WTC11 (cell line): ENCODE measurements at regions not wholly inside any gene's neighbourhood (a gene's known extent, or its start where the extent isn't known, plus 50 kb on each side); places are given as distances from the start of the nearest gene placed in this dataset.

ENCODE experiments used
- ATAC-seq: fragments of 200-7000 bp; cut with Tn5 transposase; 2 replicates; pipeline ENCODE4 v1.10.0; 2021; ENCODE audit warnings: mild to moderate bottlenecking, moderate library complexity
- CTCF ChIA-PET: fragments of 300-600 bp; sonication (Branson Sonifier 250); formaldehyde crosslinking; loops from one replicate; lab custom pipeline; 2021; ENCODE audit warnings: antibody characterized with exemption; lab: Charles Lee
- POLR2A ChIA-PET: fragments of 350-600 bp; sonication (Branson Sonifier 250); formaldehyde crosslinking; loops from one replicate; lab custom pipeline; 2021; ENCODE audit warnings: antibody characterized with exemption; lab: Charles Lee
- DNase-seq: peaks from one replicate; pipeline ENCODE4 v3.0.0; 2021; ENCODE audit warnings: low spot score
- H3K27ac Mint-ChIP-seq: 2 replicates; pipeline ENCODE4 v1.8.0; 2021; ENCODE audit warnings: mixed read lengths
- H3K27me3 Mint-ChIP-seq: 2 replicates; pipeline ENCODE4 v1.8.0; 2021; ENCODE audit warnings: low read depth, mild to moderate bottlenecking, moderate library complexity, mixed read lengths
- H3K36me3 Mint-ChIP-seq: 2 replicates; pipeline ENCODE4 v1.8.0; 2021; ENCODE audit warnings: mixed read lengths
- H3K4me1 Mint-ChIP-seq: 2 replicates; pipeline ENCODE4 v1.8.0; 2022; ENCODE audit warnings: mixed read lengths
- H3K4me3 Mint-ChIP-seq: 2 replicates; pipeline ENCODE4 v1.8.0; 2021; ENCODE audit warnings: mild to moderate bottlenecking, moderate library complexity, mixed read lengths
- H3K9me3 Mint-ChIP-seq: 2 replicates; pipeline ENCODE4 v1.8.0; 2021; ENCODE audit warnings: mixed read lengths
- ATF2 ChIP-seq: sonication (generic); formaldehyde crosslinking; IDR thresholded peaks from 2 replicates; pipeline ENCODE4 v1.8.1; 2022; ENCODE audit warnings: low read depth, missing genetic modification reagents, borderline replicate concordance
- E2F4 ChIP-seq: sonication (generic); formaldehyde crosslinking; IDR thresholded peaks from 2 replicates; pipeline ENCODE4 v1.8.1; 2022; ENCODE audit warnings: low read depth, mild to moderate bottlenecking, moderate library complexity, missing genetic modification reagents, borderline replicate concordance
- ERG ChIP-seq: fragments of 250-450 bp; sonication (Bioruptor Pico); IDR thresholded peaks from 2 replicates; pipeline ENCODE4 v1.8.0; 2021; ENCODE audit warnings: mild to moderate bottlenecking
- ESRRA ChIP-seq: sonication (generic); formaldehyde crosslinking; IDR thresholded peaks from 2 replicates; pipeline ENCODE4 v1.8.1; 2022; ENCODE audit warnings: mild to moderate bottlenecking, missing genetic modification reagents, borderline replicate concordance
- FOXK1 ChIP-seq: sonication (generic); formaldehyde crosslinking; IDR thresholded peaks from 2 replicates; pipeline ENCODE4 v1.8.0; 2022; ENCODE audit warnings: mild to moderate bottlenecking, moderate library complexity, missing genetic modification reagents
- MXD4 ChIP-seq: fragments of 250-450 bp; sonication (Bioruptor Pico); IDR thresholded peaks from 2 replicates; pipeline ENCODE4 v1.8.0; 2021; ENCODE audit warnings: mild to moderate bottlenecking, moderate library complexity, borderline replicate concordance
- NFATC4 ChIP-seq: fragments of 250-450 bp; sonication (Bioruptor Pico); IDR thresholded peaks from 2 replicates; pipeline ENCODE4 v1.9.0; 2021; ENCODE audit warnings: mild to moderate bottlenecking
- NFYB ChIP-seq: sonication (generic); formaldehyde crosslinking; conservative IDR thresholded peaks from 2 replicates; pipeline ENCODE4 v1.8.0; 2022; ENCODE audit warnings: low read depth, missing genetic modification reagents
- NR2C2 ChIP-seq: sonication (generic); formaldehyde crosslinking; IDR thresholded peaks from 2 replicates; pipeline ENCODE4 v1.8.0; 2022; ENCODE audit warnings: mild to moderate bottlenecking, missing genetic modification reagents
- PRDM15 ChIP-seq: sonication (generic); formaldehyde crosslinking; IDR thresholded peaks from 2 replicates; pipeline ENCODE4 v1.8.0; 2022; ENCODE audit warnings: missing genetic modification reagents
- RORB ChIP-seq: fragments of 250-450 bp; sonication (Bioruptor Pico); IDR thresholded peaks from 2 replicates; pipeline ENCODE4 v1.9.0; 2021; ENCODE audit warnings: mild to moderate bottlenecking
- TCF7 ChIP-seq: sonication (generic); formaldehyde crosslinking; IDR thresholded peaks from 2 replicates; pipeline ENCODE4 v1.8.0; 2022; ENCODE audit warnings: mild to moderate bottlenecking, low read depth, missing genetic modification reagents, moderate library complexity
- TEAD1 ChIP-seq: sonication (generic); formaldehyde crosslinking; IDR thresholded peaks from 2 replicates; pipeline ENCODE4 v1.8.0; 2022; ENCODE audit warnings: mild to moderate bottlenecking, missing genetic modification reagents
- ZMAT4 ChIP-seq: fragments of 250-450 bp; sonication (Bioruptor Pico); IDR thresholded peaks from 2 replicates; pipeline ENCODE4 v1.9.0; 2021; ENCODE audit warnings: mild to moderate bottlenecking
- ZNF138 ChIP-seq: sonication (generic); formaldehyde crosslinking; conservative IDR thresholded peaks from 2 replicates; pipeline ENCODE4 v1.8.1; 2022; ENCODE audit warnings: mild to moderate bottlenecking, moderate library complexity, missing genetic modification reagents
- ZNF219 ChIP-seq: sonication (generic); formaldehyde crosslinking; IDR thresholded peaks from 2 replicates; pipeline ENCODE4 v1.8.0; 2023; ENCODE audit warnings: missing genetic modification reagents, mild to moderate bottlenecking, borderline replicate concordance
- ZNF423 ChIP-seq: fragments of 250-450 bp; sonication (Bioruptor Pico); IDR thresholded peaks from 2 replicates; pipeline ENCODE4 v2.1.2; 2022; ENCODE audit warnings: mild to moderate bottlenecking, moderate library complexity

GRCh38 chr14:101113835-101114725 lies 210.6 kb upstream of the RTL1 start:
- Mint-ChIP-seq H3K36me3 (no peaks in the 10 kb centered on the region), H3K4me3 (no peak overlapping the region), H3K9me3 (no peaks in the 10 kb centered on the region), H3K4me1 (peaks cover 14% of the 10 kb centered on the region), H3K27me3 (peaks cover 7% of the 10 kb centered on the region; the same call in 1 of the 2 replicates), H3K27ac (no peak overlapping the region)
- TF ChIP-seq MXD4 (CRISPR knock-in tag): no peak
- no peak for TF ChIP-seq NR2C2 (CRISPR knock-in tag)
- no peak for TF ChIP-seq ZNF423 (CRISPR knock-in tag)
- no peak for TF ChIP-seq ERG (CRISPR knock-in tag)
- TF ChIP-seq E2F4 (CRISPR knock-in tag): no peak
- no peak for TF ChIP-seq ESRRA (CRISPR knock-in tag)
- TF ChIP-seq TCF7 (CRISPR knock-in tag): no peak
- TF ChIP-seq RORB (CRISPR knock-in tag): no peak
- ChIA-PET CTCF (no interaction called here), POLR2A (no interaction called here)
- DNase-seq (no peak), ATAC-seq (no peak)

GRCh38 chr14:101114726-101115515 lies 211.4 kb upstream of the RTL1 start:
- no peaks in the 10 kb centered on the region for H3K9me3 Mint-ChIP-seq
- H3K27me3 Mint-ChIP-seq: peaks cover 7% of the 10 kb centered on the region; the same call in 1 of the 2 replicates
- ChIA-PET POLR2A (no interaction called here), CTCF (no interaction called here)
- no peak for ATAC-seq
- no peaks in the 10 kb centered on the region for H3K36me3 Mint-ChIP-seq
- H3K4me3 Mint-ChIP-seq: no peak overlapping the region
- TF ChIP-seq FOXK1 (CRISPR knock-in tag) (no peak), ATF2 (CRISPR knock-in tag) (no peak), ZNF219 (CRISPR knock-in tag) (no peak)
- H3K27ac Mint-ChIP-seq: no peak overlapping the region
- no peak for DNase-seq
- H3K4me1 Mint-ChIP-seq: peaks cover 21% of the 10 kb centered on the region

GRCh38 chr14:101115652-101116051 lies 212.1 kb upstream of the RTL1 start:
- ATAC-seq: no peak
- Mint-ChIP-seq H3K9me3 (no peaks in the 10 kb centered on the region), H3K4me1 (peaks cover 24% of the 10 kb centered on the region), H3K27ac (no peak overlapping the region), H3K27me3 (peaks cover 7% of the 10 kb centered on the region; the same call in 1 of the 2 replicates), H3K4me3 (no peak overlapping the region), H3K36me3 (no peaks in the 10 kb centered on the region)
- ChIA-PET CTCF (interaction anchor here (0.6 to 1.4 kb wide), 2 partner anchors 21 to 56 kb away, joined by 3 read pairs; no protein-coding TSS in a partner anchor), POLR2A (no interaction called here)
- DNase-seq: no peak
- TF ChIP-seq TEAD1 (CRISPR knock-in tag) (no peak), NFATC4 (CRISPR knock-in tag) (no peak), ZMAT4 (no peak), ZNF138 (CRISPR knock-in tag) (no peak), NFYB (no peak), PRDM15 (CRISPR knock-in tag) (no peak)
